GM13976 (cell line): ENCODE measurements at regions not wholly inside any gene's neighbourhood (a gene's known extent, or its start where the extent isn't known, plus 50 kb on each side); places are given as distances from the start of the nearest gene placed in this dataset.

Experiments
- DNase-seq: peaks from one replicate; pipeline ENCODE4 v3.0.0; 2012; ENCODE audit warnings: low spot score
- CTCF ChIP-seq: IDR thresholded peaks from 2 replicates; pipeline ENCODE4 v1.5.1; 2012; ENCODE audit warnings: borderline replicate concordance, mild to moderate bottlenecking; ENCODE audit not compliant: insufficient read depth; ENCODE audit errors: extremely low read depth, missing control alignments, control extremely low read depth
- in situ Hi-C: fragments of 300-500 bp; cut with MboI; formaldehyde crosslinking; loops from one replicate; pipeline ENCODE4 v1.12.0; 2022; ENCODE audit warnings: low sequenced_read_pairs, mixed read lengths, inconsistent platforms; ENCODE audit not compliant: unreplicated experiment

- DNase-seq, result no peak
- no peak for TF ChIP-seq CTCF
- in situ Hi-C loops, result no loop called here
Observed at GRCh38 chr10:113236998-113237397, 287.0 kb downstream of the TCF7L2 start.

- no peak for TF ChIP-seq CTCF
- no peak for DNase-seq
Observed at GRCh38 chr10:113239566-113240350, 289.7 kb downstream of the TCF7L2 start.

GRCh38 chr10:113240736-113241135, 290.7 kb downstream of the TCF7L2 start:
- no peak for TF ChIP-seq CTCF
- in situ Hi-C loops, result no loop called here
- no peak for DNase-seq

More at GRCh38 chr10:113239566-113240350, 289.7 kb downstream of the TCF7L2 start:
- in situ Hi-C loops, result no loop called here

- in situ Hi-C loops, result no loop called here
- no peak for DNase-seq
- TF ChIP-seq CTCF, result no peak
Observed at GRCh38 chr10:113241599-113242360, 291.7 kb downstream of the TCF7L2 start.

GRCh38 chr10:113243311-113243710, 293.3 kb downstream of the TCF7L2 start:
- in situ Hi-C loops, result no loop called here
- DNase-seq, result no peak
- no peak for TF ChIP-seq CTCF

GRCh38 chr10:113244750-113245149, 294.7 kb downstream of the TCF7L2 start:
- in situ Hi-C loops, result no loop called here
- no peak for TF ChIP-seq CTCF
- no peak for DNase-seq
